Panc1 (cell line): ENCODE measurements at regions not wholly inside any gene's neighbourhood (a gene's known extent, or its start where the extent isn't known, plus 50 kb on each side); places are given as distances from the start of the nearest gene placed in this dataset.

ENCODE experiments used
- POLR2AphosphoS5 ChIP-seq: IDR thresholded peaks from 2 replicates; pipeline ENCODE4 v1.6.1; 2012; ENCODE audit warnings: mild to moderate bottlenecking, low read depth, low read length, moderate library complexity
- REST ChIP-seq, 2 experiments: IDR thresholded peaks; 2 replicates each; pipeline ENCODE4 v1.6.1; 2011 to 2012; ENCODE audit warnings: low read depth in 2 of 2, control low read depth in 1 of 2, low read length in 1 of 2, mild to moderate bottlenecking in 1 of 2, moderate library complexity in 1 of 2; ENCODE audit not compliant: insufficient read depth in 1 of 2
- SIN3A ChIP-seq: IDR thresholded peaks from 2 replicates; pipeline ENCODE4 v1.6.1; 2012; ENCODE audit warnings: low read depth, mild to moderate bottlenecking, low read length, moderate library complexity, borderline replicate concordance; ENCODE audit not compliant: insufficient read depth
- TCF7L2 ChIP-seq: IDR thresholded peaks from 2 replicates; pipeline ENCODE4 v1.6.1; 2011; ENCODE audit warnings: mild to moderate bottlenecking, low read depth, low read length, inconsistent platforms
- TF ChIP-seq, protein P1 (sequence below): fragments of 450-650 bp; IDR thresholded peaks from 2 replicates; pipeline ENCODE4 v1.5.1; 2017; ENCODE audit warnings: mild to moderate bottlenecking

- TF ChIP-seq POLR2AphosphoS5 (no peak), REST (IDR thresholded peaks at IDR 0.05; ENCODE audit: insufficient read depth in 1 of 2, low read depth in 2 of 2, low read length in 1 of 2) (no peak), SIN3A (no peak), TCF7L2 (no peak)
- TF ChIP-seq, protein P1, sequence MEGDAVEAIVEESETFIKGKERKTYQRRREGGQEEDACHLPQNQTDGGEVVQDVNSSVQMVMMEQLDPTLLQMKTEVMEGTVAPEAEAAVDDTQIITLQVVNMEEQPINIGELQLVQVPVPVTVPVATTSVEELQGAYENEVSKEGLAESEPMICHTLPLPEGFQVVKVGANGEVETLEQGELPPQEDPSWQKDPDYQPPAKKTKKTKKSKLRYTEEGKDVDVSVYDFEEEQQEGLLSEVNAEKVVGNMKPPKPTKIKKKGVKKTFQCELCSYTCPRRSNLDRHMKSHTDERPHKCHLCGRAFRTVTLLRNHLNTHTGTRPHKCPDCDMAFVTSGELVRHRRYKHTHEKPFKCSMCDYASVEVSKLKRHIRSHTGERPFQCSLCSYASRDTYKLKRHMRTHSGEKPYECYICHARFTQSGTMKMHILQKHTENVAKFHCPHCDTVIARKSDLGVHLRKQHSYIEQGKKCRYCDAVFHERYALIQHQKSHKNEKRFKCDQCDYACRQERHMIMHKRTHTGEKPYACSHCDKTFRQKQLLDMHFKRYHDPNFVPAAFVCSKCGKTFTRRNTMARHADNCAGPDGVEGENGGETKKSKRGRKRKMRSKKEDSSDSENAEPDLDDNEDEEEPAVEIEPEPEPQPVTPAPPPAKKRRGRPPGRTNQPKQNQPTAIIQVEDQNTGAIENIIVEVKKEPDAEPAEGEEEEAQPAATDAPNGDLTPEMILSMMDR = no peak
These were observed 116.6 kb upstream of the RPS6KA2 start for GRCh38 chr6:166743406-166744222.
